Tibial artery (tissue), 4 donors: ENCODE measurements at regions not wholly inside any gene's neighbourhood (a gene's known extent, or its start where the extent isn't known, plus 50 kb on each side); places are given as distances from the start of the nearest gene placed in this dataset.
"Not testable (repeated sequence)": the region's sequence is repeated elsewhere in the genome, so short reads cannot be mapped to it uniquely, and the experiment has no call there.

ENCODE experiments used
- DNase-seq, 2 donors: peaks; one replicate each; pipeline ENCODE4 v3.0.0-alpha.2; 2019
- H3K27ac ChIP-seq, 2 donors: fragments of 200-600 bp; sonication (generic) in 1 of 2; 1 replicate in 1 of 2; 2 replicates in 1 of 2; pipeline ENCODE4 v1.5.1; 2018 to 2019; ENCODE audit warnings: mild to moderate bottlenecking in 1 of 2
- H3K27me3 ChIP-seq, 2 donors: fragments of 200-600 bp; sonication (generic) in 1 of 2; one replicate each; pipeline versions ENCODE4 v1.5.1 to v1.6.0; 2016 to 2019
- H3K36me3 ChIP-seq, 3 donors: fragments of 200-600 bp; sonication (generic) in 2 of 3; one replicate each; pipeline ENCODE4 v1.5.1; 2016 to 2019; ENCODE audit warnings: mild to moderate bottlenecking in 2 of 3
- H3K4me1 ChIP-seq, 4 donors: fragments of 200-600 bp; sonication (generic) in 2 of 4; 1 replicate in 3 of 4; 2 replicates in 1 of 4; pipeline ENCODE4 v1.5.1; 2016 to 2019
- H3K4me3 ChIP-seq, 2 donors: fragments of 200-600 bp; sonication (generic) in 1 of 2; 1 replicate in 1 of 2; 2 replicates in 1 of 2; pipeline ENCODE4 v1.5.1; 2018 to 2019; ENCODE audit warnings: mild to moderate bottlenecking in 2 of 2
- H3K9me3 ChIP-seq, 3 donors: fragments of 200-600 bp; sonication (generic) in 1 of 3; one replicate each; pipeline ENCODE4 v1.5.1; 2016 to 2019
- intact Hi-C: fragments of 100-400 bp; cut with DNase I; formaldehyde crosslinking; loops from one replicate; pipeline ENCODE4 v1.15.0; 2023; ENCODE audit warnings: low total_unique reads
- TF ChIP-seq, protein P1 (sequence below), 2 experiments: fragments of 200-600 bp in 1 of 2; fragments of 450-650 bp in 1 of 2; IDR thresholded peaks; one replicate each; pipeline ENCODE4 v1.5.1; 2017 to 2019; ENCODE audit warnings: antibody characterized with exemption in 2 of 2, mild to moderate bottlenecking in 1 of 2, moderate library complexity in 1 of 2

DNA sequence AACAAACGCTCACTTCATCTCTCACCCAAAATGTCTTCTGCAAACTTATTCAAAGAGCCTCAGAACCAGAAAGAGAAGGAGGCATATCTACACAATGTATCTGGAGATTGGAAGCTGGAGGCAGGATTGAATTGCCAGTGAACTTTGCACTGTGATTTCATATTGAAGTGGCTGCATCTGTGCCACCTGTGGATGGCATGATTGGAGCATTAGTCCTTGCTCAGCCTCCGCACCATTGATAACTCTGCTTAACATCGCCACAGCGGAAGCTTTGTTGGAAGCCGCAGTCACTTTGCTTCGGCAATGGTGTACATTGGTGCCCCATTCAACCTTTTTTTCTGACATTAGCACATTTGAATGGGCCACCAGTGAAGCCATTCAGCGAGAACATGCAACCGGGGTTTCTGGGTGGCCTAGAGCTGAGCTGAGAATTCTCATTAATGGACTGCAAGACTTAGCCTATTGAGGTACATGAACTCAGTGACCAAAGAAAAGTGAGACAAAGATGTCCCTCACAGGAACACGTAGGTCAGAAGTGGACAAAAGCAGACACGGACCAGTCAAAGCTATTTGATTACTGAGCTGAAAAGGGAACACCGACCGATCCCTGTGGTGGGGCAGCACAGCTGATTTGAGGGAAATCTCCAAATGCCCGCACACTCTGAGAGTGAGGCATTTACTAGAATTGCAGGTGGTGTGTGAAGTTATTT lies 130.4 kb downstream of the BRMS1L start:
- H3K27ac ChIP-seq: no peak overlapping the region
- no peak overlapping the region for H3K4me3 ChIP-seq
- no peak for DNase-seq
- H3K9me3 ChIP-seq: no peaks in the 10 kb centered on the region
- H3K36me3 ChIP-seq: no peaks in the 10 kb centered on the region
- intact Hi-C loops: no loop called here
- no peaks in the 10 kb centered on the region for H3K27me3 ChIP-seq
- TF ChIP-seq, protein P1, sequence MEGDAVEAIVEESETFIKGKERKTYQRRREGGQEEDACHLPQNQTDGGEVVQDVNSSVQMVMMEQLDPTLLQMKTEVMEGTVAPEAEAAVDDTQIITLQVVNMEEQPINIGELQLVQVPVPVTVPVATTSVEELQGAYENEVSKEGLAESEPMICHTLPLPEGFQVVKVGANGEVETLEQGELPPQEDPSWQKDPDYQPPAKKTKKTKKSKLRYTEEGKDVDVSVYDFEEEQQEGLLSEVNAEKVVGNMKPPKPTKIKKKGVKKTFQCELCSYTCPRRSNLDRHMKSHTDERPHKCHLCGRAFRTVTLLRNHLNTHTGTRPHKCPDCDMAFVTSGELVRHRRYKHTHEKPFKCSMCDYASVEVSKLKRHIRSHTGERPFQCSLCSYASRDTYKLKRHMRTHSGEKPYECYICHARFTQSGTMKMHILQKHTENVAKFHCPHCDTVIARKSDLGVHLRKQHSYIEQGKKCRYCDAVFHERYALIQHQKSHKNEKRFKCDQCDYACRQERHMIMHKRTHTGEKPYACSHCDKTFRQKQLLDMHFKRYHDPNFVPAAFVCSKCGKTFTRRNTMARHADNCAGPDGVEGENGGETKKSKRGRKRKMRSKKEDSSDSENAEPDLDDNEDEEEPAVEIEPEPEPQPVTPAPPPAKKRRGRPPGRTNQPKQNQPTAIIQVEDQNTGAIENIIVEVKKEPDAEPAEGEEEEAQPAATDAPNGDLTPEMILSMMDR (IDR thresholded peaks at IDR 0.05): no peak
- H3K4me1 ChIP-seq: no peaks in the 10 kb centered on the region

DNA sequence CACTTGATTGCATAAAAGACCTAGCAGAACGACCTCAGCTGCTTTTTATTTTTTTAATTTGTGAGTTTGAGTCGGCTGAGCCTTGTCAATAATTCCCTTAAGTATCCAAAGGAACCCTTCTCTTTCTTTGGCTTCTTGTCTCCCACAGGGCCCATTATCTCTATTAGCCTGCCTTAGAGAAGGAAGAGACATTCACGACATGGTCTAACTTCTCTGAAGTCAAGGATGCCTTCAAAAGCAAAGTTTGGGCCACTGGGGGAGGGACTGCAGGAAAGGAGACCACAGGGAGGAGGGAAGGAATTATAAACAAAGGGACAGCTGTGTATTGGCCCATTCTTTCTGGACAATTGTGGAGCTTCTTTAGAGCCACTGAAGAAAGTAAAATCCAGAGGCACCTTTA lies 126.4 kb downstream of the BRMS1L start:
- H3K4me3 ChIP-seq: no peak overlapping the region
- DNase-seq: no peak

DNA sequence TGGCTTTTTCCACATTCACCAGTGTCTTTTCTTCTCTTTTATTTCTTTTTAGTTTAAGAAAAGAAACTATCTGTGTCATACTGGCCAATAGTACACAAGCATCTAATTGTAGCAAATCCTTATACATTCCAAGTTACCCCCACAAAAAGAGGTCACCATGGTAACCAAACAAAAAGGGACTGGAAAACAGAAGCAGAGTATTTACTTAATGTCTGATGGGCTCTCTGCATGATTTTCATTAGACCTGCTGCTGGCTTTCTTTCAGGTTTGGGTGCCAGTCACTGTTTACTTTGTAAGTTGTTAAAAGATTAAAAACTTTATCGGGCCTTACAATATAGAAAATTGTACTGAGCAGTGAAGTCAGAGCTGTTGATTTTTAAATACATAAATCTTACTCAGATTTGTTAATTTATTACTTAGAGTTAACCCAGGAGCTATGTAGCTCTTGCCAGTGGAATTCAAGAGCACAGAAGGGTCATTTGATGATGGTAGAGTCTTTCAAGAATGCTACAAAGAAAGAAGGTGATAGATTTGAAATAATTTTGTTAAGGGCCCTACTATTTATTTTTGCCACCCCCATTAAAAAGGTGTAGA lies 123.9 kb downstream of the BRMS1L start:
- Histone ChIP-seq H3K27ac (no peak overlapping the region), H3K4me1 (peaks cover 0 to 4% (median 0%) of the 10 kb centered on the region in 4 donors), H3K36me3 (no peaks in the 10 kb centered on the region), H3K4me3 (no peak overlapping the region), H3K27me3 (no peaks in the 10 kb centered on the region), H3K9me3 (no peaks in the 10 kb centered on the region)
- no peak for DNase-seq
- TF ChIP-seq, protein P1 (IDR thresholded peaks at IDR 0.05): no peak
- intact Hi-C loops: no loop called here

More for the DNA sequence above, 126.4 kb downstream of the BRMS1L start:
- intact Hi-C loops: no loop called here
- Histone ChIP-seq H3K9me3 (no peaks in the 10 kb centered on the region), H3K4me1 (peaks cover 0 to 4% (median 0%) of the 10 kb centered on the region in 4 donors), H3K27ac (no peak overlapping the region), H3K36me3 (no peaks in the 10 kb centered on the region), H3K27me3 (no peaks in the 10 kb centered on the region)
- TF ChIP-seq, protein P1 (IDR thresholded peaks at IDR 0.05): no peak

DNA sequence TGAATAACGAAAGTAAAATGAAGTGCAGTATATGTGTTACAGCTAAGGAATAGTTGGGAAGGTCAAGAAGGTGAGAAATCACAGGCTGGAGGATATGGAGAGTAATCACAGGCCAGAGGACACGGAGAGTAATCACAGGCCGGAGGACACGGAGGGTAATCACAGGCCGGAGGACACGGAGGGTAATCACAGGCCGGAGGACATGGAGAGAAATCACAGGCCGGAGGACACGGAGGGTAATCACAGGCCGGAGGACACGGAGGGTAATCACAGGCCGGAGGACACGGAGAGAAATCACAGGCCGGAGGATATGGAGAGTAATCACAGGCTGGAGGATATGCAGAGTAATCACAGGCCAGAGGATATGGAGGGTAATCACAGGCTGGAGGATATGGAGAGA lies 121.8 kb downstream of the BRMS1L start:
- intact Hi-C loops, DNase-seq, H3K27ac ChIP-seq, H3K4me1 ChIP-seq, H3K4me3 ChIP-seq, H3K36me3 ChIP-seq, H3K27me3 ChIP-seq, H3K9me3 ChIP-seq: not testable (repeated sequence)

DNA sequence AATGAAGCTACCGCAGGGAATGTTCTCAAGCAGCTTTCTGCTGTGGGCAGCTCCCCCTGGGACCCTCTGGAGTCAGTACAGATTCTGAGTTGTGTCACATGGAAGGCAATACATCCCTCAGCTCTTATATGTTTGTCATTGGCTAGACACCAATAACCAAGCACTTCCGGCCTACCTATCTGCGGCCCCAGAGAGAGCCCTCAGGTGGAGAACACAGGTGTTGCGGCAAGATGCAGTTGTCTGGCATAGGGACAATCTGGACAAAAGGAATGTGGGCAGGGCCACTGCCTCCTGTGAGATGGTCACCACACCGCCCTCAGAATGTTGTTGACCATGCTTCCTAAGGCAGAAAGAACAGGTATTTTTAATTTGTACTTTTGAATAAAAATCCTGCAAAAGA lies 118.7 kb downstream of the BRMS1L start:
- DNase-seq: no peak

DNA sequence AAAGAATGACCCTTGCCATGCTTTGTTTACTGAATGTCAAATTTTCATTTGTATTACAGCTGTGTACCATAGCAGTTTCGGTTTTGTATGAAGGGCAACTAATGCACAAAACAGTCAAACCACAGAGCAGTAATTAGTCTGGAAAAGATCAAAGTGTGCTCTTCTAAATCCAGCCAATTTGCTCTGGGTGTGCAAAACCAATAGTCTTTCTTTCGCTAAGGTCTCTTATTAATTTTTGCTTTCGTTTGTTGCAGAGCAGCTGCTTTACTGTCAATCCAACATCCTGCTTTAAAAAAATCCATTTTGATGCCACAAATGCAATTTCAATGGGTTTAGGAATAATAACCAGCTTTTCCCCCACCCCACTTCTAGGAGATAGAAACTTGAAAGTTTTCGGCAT lies 114.2 kb downstream of the BRMS1L start:
- H3K9me3 ChIP-seq: no peaks in the 10 kb centered on the region
- peaks cover 0 to 3% of the 10 kb centered on the region in 2 donors for H3K27me3 ChIP-seq
- intact Hi-C loops: no loop called here
- TF ChIP-seq, protein P1 (IDR thresholded peaks at IDR 0.05): no peak
- no peak for DNase-seq
- no peaks in the 10 kb centered on the region for H3K36me3 ChIP-seq
- H3K27ac ChIP-seq: no peak overlapping the region
- no peaks in the 10 kb centered on the region for H3K4me1 ChIP-seq
- H3K4me3 ChIP-seq: no peak overlapping the region

More for the DNA sequence above, 118.7 kb downstream of the BRMS1L start:
- no peak overlapping the region for H3K4me3 ChIP-seq
- no peak overlapping the region for H3K27ac ChIP-seq
- H3K9me3 ChIP-seq: no peaks in the 10 kb centered on the region
- peaks cover 0 to 2% (median 0%) of the 10 kb centered on the region in 4 donors for H3K4me1 ChIP-seq
- H3K27me3 ChIP-seq: peaks cover 0 to 3% of the 10 kb centered on the region in 2 donors
- no peaks in the 10 kb centered on the region for H3K36me3 ChIP-seq
- TF ChIP-seq, protein P1 (IDR thresholded peaks at IDR 0.05): no peak
- intact Hi-C loops: no loop called here
